22Rv1 (cell line): ENCODE measurements at regions not wholly inside any gene's neighbourhood (a gene's known extent, or its start where the extent isn't known, plus 50 kb on each side); places are given as distances from the start of the nearest gene placed in this dataset.

Experiments used
- CTCF ChIP-seq: fragments of 450-650 bp; IDR thresholded peaks from 2 replicates; pipeline ENCODE4 v1.5.1; 2017; ENCODE audit warnings: mild to moderate bottlenecking
- ZFX ChIP-seq: fragments of 450-650 bp; IDR thresholded peaks from 2 replicates; pipeline ENCODE4 v1.6.1; 2017; ENCODE audit warnings: antibody characterized with exemption, borderline replicate concordance

- TF ChIP-seq CTCF: no peak
- TF ChIP-seq ZFX: no peak
Measured at GRCh38 chr9:74304598-74304997, 192.5 kb upstream of the RORB start.
